ENCODE measurements at regions not wholly inside any gene's neighbourhood (a gene's known extent, or its start where the extent isn't known, plus 50 kb on each side); places are given as distances from the start of the nearest gene placed in this dataset.
"Not testable (repeated sequence)": the region's sequence is repeated elsewhere in the genome, so short reads cannot be mapped to it uniquely, and the experiment has no call there.

DNA sequence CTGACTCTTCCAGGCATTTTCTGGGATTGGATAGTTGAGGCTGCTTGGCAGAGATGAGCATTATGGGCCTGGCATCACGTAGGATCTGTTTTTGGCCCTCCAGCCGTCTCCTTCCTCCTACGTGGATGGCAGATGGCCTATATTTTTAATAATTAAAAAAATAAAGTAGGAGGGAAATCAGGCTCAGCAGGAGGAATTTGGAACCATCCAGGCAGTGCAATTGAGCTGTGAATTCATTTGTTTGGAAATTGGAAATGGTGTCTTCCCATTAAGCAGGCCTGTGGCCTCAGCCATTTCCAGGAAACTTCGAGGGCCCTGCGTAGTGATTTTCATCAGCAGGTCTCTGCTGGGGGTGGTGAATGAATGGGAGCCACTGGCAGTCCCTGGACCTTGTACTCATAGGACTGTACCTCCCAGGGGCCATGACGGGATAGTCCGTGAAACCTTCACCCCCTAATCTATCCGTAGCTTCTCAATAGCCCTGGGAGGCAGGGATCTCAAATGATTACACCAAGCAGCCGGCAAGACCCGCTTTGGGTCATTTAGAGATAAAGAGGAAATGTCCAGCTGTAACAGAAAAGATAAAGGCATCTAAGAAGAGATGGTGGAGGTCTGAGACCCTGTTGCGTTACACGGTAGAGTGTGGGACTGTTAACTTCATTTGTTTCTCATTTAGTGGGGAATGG, 73.1 kb upstream of the TNP1 start:
- no peak for DNase-seq (ENCODE audit: low spot score)

DNA sequence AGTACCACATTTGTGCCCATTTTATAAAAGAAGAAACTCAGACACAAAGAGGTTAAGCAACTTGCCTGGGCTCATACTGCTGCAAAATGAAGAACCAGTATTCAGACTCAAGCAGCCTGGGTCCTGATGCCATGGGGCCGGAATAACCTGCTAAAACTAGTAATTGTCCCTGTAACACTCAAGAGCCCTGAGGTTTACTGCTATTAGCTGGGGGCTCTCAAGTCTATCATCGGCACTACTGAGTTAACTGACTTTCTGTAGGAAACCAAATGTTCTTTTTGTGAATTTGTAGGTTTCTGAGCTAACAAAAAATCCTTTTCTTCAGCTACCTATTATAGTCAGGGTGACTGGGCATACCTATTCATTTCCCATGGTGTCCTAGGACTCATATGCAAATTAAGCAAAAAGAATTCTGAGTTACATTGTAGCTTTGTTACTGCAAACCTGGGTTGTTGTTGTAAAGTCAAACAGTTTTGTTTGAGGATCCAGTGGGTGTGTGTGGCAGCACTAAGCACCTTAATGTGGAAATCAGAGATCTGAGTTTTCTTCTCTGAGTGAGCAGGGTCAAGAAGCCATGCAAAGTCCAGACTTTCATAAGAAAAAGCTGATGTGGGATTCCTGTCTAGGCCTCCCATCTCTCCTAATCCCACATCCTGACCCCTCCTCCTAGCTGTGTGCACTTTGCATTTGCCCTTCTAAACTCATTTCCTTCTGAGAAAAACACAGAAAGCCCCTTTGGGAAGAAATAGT, 72.4 kb upstream of the TNP1 start:
- no peak for DNase-seq (ENCODE audit: low spot score)

DNA sequence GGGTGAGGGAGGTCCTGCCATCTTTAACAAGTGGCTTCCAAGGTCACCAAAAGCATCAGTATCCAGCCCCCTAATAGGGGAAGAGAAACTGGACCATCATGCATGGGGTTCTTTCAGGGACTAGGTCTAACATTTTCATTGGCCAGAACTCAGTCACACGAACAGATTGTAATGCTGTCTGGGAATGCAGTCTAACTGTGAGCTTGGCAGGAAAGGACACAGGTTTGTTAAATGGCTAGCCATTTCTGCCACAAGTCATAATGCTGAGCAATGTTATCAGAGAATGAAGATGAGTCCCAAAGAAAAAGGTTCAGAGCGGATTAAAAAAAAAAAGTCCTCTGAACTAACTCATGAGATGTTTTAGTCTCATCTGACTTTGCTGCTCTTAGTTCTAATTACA, 70.9 kb upstream of the TNP1 start:
- DNase-seq (ENCODE audit: low spot score), result no peak

DNA sequence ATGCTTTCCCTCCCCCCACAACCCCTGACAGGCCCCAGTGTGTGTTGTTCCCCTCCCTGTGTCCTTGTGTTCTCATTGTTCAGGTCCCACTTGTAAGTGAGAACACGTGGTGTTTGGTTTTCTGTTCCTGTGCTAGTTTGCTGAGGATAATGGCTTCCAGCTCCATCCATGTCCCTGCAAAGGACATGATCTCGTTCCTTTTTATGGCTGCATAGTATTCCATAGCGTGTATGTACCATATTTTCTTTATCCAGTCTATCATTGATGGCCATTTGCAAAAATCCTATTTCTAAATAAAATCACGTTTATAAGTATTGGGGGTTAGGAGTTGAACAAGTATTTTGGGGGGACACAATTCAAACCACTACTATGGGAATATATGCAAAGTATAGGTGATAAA, 69.5 kb upstream of the TNP1 start:
- DNase-seq (ENCODE audit: low spot score), result not testable (repeated sequence)

DNA sequence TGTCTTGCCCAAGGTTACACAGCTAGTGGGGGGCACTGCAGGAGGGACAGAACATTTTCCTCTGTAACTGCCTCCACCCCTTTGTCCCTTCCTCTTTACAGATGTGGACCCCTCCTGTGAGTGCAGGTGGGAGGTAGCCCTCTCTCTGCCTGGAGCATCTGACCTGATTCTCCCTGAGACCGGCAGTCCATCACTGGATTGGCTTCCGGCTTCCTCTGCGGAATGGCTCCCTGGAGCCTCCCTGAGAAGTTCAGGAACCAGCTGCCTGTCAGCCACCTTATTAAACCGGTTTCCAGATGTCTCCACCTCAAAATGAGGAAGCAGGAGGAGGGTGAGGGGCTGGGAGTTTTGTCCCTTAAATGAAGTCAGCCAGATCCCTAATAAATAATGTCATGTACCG, 67.3 kb upstream of the TNP1 start:
- DNase-seq (ENCODE audit: low spot score), result no peak

DNA sequence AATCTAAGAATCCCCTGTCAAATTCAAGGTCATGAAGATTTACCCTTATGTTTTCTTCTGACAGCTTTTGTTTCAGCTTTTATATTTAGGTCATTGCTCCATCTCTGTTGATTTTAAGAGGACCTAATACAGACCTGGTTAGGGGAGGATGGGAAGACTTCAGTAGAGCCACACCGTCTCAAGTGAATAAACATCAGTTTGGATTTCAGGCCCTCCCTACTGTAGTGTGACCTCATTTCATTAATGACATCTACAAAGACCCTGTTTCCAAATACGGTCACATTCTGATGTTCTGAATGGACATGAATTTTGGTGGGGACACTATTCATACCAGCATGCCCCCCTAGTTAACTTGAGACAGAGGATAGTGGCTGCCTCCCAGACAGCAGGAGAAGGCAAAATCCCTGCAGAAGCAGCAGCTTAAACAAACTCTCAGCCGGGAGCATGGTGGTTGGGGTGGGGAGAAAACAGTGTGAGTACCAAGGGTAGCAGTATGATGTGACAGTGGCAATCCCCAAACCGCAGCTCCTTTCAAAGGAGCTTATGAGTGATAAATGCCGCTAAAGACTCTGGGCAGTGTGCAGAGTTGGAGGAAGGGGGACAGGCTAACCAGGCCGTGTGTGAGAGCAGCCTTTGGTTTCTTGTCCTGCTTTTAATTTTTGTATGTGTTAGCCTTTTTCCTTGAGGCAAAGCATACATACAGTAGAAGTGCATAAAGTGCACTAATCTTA, 65.9 kb upstream of the TNP1 start:
- no peak for DNase-seq (ENCODE audit: low spot score)

DNA sequence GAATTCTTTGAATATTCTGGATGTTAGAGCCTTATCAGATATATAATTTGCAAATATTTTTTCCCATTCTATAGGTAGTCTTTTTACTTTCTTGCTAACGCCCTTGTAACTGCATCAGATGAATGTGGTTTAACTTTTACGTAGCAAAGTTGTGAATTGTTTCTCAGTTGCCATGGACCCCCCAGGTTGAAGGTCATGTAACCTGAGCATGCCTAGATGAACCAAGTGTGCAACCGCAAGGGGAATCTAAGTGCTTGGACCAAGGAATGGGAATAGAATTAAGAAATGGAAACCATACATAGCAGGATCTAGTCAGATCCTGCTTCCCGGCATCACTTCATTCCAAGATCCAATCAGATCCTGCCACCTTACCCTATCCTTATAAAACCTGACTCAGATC, 65.1 kb upstream of the TNP1 start:
- DNase-seq (ENCODE audit: low spot score), result no peak

DNA sequence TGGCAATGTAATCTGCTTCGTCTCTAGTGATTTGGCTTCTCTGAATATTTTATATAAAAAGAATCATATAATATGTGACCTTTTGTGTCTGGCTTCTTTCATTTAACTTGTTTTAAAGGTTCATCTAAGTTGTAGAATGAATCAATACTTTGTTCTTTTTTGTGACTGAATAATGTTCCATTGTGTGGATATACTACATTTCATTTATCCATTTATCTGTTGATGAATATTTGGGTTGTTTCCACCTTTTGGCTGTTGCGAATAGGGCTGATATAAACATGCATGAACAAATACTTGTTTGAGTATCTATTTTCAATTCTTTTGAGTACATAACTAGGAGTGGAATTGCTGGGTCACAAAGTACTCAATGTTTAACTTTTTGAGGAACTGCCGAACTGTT, 63.8 kb upstream of the TNP1 start:
- DNase-seq (ENCODE audit: low spot score), result no peak

DNA sequence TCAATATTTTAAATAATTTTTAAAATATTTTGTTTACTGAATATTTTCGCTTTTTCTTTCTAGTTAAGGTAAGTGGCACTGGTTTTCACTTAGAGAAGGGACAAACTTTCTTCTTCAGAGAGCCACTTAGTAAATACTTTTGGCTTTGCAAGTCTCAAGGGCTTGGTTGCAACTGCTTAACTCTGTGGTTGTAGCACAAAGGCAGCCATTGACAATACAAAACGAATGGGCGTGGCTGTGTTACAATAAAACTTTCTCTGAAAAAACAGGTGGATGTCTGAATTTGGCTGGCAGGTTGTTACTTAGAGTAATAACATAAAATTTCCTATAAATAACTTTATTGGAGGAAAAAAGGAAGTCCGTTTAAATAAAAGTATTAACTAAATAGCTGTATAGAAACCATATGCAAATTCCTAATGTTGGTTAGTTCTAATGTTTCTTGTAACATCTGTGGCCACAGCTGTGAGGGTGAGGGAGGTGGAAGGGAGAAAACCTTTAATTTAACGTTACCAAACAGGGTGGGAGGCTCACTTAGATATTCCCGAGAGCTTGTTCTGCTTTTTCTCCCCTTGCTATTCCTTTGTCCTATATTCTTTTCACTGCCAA, 62.4 kb upstream of the TNP1 start:
- peak; percentile 10 for DNase-seq (ENCODE audit: low spot score)

DNA sequence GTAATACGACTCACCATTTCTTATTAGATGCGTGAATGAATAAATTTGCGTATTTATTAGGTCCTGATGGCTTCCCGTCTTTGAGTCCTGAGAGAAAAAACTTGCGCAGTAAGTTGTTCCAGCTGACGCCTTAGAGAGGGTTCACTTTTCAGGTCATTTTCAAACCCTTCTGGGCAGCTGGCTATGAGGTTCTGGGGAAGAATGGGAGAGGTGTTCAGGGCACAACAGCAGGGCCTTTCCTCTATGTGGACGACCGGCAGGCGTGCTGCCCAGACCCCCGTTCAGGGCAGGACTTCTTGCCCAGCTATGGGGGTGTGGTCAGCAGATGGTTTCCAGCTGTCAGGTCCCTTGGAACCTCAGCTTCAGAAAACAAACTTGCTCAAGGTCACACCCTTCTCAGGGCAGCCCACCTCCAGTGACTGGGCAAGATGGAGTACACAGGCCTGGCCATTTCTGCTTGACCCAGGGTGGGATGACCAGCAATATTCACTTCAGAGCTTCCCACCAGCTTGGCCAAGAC, 61.1 kb upstream of the TNP1 start:
- no peak for DNase-seq (ENCODE audit: low spot score)

DNA sequence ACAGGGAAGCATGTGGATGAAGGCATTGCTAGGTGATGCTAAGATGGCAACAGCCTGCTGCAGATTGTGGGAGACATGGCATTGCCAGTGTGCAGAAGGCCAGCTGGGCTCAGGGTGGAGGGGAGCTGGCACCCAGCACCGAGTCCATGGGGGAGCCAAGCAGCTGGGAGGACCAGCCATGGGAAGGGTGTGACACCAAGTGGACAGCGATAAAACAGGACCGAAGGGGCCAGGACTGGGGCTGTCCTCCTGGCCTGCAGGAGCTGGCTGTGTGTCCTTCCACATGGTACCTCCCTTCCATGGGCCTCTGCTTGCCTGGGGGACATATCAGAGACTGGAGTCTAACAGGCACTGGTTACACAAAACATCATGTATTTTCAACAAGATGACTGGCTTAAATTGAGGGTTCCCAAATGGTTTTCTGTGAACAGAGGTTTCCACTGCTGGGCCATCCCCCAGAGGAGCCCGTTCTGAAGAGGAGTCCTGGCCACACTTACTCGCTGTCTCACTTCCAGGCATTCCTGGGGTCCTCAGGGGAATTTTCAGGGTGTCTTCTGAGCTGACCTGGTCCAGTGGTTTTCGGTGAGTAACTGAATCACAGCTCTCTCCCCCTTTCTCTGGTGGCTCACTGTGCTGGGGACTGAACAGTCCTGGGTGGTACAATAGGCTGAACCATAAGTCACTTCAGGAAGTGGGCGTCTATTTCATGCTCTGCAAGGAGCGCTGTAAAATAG, 60.4 kb upstream of the TNP1 start:
- no peak for DNase-seq (ENCODE audit: low spot score)

DNA sequence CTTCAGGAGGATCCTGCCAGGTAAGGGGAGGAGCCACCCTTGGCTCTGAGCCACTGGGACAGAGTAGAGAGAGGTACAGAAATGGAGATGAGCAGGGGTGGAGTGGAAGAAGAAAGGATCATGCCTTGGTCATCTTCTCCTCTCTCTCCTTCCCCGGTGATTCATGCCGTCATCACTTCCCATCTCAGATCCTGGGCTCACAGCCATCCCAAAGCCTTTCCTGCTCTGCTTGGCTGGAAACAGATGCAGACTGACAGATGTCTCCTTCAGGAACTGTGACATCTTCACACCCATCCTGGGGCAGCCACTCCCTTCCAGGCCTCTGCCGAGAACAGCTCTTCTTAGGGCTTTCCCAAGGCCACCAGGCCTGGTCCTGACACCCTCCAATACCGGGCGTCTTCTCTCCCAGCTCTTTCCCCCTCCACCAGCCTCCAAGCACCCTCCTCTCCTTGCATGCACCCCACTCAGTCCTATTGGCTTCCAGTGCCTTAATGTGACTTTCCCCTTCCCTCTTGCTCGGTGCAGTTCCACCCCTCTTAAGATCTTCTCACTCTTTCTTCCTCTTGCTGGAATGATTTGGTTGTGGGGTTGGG, 58.3 kb upstream of the TNP1 start:
- DNase-seq (ENCODE audit: low spot score), result peak; percentile 9

DNA sequence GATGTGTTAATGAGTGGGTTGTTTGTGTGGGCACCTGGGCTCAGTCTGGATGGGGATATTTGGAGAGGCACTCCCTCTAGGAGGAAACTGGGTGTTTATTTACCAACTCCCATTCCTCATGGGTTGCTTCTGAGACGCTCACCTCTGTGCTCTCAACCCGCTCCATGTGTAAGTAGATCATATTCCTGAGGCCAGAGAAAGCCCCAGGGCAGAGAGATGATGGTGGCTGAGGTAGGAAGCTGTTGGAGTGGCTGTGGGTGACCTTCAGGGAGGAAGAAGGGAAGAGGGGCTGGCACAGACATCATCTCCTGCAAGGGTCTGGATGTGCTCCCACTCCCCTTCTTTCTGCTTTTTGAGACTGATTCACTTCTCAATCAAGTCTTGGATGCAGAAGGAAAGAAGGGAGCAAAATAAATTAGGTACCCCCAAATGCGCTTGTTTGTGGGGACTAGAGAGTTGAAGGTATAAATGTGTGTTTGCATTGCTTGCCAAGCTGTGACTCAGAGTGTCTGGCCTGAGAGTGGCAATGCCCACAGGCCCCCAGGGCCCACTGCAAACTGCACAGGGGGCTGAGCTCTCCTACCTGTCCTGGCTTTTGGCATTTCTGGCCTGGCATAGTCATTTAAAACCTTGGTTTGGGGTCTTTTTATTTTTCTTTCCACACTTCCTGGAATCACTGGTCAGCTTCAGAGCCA, 57.2 kb upstream of the TNP1 start:
- no peak for DNase-seq (ENCODE audit: low spot score)

DNA sequence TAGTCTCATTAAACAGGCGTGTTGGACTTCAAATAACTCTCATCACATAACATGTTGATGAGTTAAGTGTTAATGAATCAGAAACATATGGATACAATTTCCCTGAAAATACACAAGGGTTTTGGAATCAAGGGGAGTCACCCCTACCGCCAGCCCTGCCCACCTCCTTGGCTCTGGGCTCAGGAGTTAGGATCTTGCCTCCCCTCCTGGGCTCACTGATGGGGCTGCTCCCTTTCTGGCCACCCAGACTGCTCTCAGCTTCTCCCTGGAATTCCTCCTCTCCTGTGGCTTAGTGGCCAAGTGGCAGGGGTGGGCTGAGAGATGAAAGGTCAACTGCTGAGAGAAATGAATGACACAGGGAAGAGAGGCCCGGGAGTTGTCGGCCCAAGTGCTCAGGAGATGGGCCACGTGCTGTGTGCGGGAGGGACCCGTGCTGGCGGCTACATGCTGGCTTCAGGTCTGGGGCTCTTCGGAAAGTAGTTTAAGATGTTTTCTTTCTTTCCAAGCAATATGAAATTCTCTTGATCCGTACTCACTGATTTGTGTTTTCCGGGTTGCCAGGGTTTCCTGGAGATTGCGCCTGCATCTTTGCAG, 55.8 kb upstream of the TNP1 start:
- DNase-seq (ENCODE audit: low spot score), result no peak

DNA sequence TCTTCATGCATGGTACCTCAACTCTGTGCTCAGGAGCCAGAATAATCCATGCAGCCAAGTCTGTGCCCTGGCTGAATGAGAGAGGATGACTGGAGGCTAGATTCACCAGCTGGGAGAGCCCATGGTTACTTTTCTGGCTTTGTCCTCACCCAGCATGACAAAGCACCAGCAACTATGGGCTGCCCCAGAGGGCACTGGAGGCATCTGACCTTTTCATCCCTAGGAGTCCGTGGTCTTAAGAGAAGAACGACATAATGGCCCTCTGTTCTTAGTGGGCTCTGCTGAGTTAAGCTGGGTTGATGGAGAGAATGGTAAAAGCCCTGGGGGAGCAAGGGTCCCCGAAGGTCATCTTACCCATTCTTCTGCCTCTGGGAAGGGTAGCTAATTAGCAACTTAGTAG, 54.6 kb upstream of the TNP1 start:
- DNase-seq (ENCODE audit: low spot score), result no peak

DNA sequence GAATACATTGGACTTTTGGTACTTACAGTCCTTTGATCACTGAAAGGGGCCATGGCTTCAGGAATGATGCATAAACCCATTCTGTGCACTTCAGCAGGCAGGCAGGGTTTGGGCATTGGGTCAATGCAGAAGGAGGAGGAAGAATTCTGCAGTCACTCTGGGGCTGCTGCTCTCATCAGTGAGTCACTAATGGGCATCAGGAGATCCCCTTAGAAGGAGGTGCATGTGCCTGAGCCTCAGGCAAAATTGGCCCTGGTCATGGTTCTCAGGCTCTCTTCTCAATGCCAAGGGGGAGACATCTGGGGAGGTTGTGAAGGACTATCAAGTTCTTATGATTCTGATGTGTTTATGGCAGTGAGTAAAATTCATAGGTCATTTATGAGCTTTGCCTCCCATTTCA, 52.0 kb upstream of the TNP1 start:
- DNase-seq (ENCODE audit: low spot score), result no peak

DNA sequence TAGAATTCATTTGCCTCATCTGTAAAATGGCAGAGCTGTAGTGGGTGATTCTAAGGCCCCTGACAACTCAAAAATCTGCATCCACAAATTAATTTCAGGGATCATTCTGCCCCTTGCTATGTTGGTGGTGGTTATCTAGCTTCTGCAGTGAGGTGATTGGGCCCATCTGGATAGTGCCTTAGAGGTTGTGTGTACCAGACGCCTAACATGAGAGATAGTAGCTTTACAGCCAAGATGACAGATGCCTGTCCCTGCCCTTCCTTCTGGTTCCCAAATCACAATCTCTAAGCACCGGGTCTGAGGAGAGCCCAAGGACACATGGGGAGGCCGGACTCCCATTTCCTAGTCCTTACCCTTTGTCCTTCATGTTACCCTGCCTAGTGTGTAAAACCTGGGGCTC, 51.1 kb upstream of the TNP1 start:
- DNase-seq (ENCODE audit: low spot score), result no peak

DNA sequence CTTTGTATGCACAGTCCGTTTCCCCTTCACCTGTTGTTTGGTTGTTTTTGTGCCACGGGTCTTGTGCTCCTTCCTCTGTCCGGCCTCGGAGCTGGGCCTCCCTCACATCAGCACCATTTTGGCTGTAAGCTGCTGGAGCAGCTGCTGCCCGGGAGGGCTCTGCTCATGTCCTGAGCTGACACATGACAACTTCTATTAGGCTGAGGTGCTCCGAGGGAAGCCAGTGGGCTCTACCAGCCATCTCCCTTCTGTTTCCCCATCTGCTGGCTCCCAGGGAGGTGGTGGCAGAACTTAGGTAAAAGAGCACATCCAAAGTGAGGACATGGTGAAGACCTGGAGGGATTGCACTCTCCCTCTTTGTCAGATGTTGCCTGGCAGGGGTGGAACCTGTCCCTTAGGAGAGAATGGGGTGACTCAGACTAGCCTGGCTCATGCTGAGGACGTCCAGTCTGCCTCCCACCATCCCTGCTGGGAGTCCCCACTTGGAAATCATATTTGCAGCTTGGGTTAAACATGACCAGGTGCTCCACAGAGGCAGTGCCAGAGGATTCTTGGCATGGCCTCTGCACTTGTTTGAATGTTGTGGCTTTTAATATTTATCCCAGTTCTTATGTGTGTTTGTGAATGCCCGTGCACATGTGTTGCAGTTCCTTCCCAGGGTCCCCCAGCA, 49.8 kb upstream of the TNP1 start:
- no peak for DNase-seq (ENCODE audit: low spot score)

Measured in SW480 (cell line).